NCI-H1417 (cell line): ENCODE measurements at regions not wholly inside any gene's neighbourhood (a gene's known extent, or its start where the extent isn't known, plus 50 kb on each side); places are given as distances from the start of the nearest gene placed in this dataset.
"Not testable (repeated sequence)": the region's sequence is repeated elsewhere in the genome, so short reads cannot be mapped to it uniquely, and the experiment has no call there.

ENCODE experiments used
- DNase-seq, 3 experiments: peaks; one replicate each; lab custom pipeline; 2025; lab: John Stamatoyannopoulos, UW

DNA sequence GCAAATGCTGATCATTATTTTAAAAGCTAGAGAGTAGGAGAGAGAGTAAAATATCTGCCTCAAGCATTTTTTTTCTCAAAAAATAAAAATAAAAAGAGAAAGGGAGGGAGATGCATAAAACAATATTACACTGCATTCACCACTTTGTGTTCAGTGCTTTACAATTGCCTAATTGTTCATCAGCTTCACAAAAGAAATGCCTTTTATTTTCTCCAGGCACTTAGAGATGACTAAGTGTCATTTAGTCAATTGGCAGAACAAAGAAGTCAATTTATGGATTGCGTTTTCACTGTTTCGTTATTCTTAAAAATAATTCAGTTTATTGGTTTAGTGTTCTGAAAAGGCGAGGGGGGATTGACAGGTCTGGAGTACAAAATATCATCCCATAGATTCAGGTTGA is 232.5 kb upstream of the CCNH start:
- DNase-seq, result peak in 2 of 3 experiments; percentile 3 to 66

DNA sequence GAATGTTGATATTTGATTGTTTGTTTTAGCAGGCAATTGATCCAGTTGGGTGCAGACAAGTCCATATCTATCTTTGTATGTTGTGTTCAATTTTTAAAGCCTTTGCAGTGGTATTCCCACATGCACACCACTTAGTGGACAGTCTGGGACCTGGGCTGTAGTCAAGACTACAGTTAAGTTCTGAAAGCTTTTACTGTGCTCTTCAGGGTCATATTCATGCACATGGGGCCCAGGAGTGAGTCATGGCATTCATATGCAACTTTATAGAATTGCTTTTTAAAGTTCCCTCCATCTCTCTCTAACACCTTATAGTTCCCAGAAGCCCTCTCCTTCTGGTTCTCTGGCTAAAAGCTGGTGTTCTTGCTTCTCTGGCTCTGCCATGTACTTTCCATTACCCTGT is 228.2 kb upstream of the CCNH start:
- DNase-seq, result no peak

DNA sequence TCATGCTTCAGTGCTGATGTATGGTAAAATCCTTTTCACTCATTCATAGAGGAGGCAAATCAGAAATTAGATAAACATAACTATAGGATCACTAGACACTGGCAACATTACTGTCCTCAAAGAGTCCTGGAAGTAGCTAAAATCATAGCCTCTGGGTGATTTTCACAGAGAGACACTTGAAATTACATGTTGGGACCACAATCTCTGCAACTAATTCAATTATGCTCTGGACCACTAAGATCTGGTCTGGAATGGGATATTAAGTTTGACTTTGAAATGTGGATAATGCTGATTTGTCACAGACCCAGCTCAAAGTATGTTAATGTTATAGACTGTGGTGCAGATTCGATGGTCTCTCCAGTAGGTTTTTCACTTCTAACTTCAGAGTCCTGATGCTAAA is 214.6 kb upstream of the CCNH start:
- no peak for DNase-seq

DNA sequence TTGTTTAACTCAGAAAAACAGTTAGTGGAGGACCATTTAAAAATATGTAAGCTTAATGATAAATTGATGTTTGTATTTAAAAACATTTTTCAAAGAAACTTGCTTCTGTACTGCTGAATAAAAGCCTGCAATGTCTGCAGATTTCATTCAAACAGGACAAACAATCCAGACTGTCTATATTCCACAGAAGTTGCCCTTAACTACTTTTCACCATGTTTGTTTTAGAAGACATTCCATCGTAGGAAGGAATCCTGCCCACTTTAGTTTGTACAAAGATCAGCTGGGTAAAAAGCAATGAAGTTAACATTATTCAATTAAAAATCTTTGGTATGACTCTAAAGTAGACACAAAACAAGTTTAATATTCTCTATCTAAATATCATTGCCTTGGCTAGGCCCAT is 195.7 kb upstream of the CCNH start:
- DNase-seq, result no peak

DNA sequence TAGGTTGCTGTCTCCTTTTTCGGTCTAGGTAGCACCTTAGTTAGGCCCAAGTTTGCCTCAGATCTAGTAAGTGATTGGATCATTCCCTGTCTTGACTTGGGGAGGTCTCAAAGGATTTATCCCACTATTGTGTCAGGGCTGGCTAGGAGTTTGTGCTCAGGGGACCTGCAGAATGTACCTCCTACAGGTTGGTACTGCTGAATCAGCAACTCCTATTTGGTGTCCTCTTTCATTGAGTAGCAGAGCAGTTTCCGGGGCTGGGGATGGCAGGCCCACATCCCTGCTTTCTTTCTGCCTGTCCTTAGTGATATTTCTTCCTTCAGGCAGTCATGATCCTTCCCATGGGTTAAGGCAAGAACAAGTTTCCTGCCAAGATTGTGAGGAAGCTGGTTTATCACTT is 192.9 kb upstream of the CCNH start:
- no peak for DNase-seq

DNA sequence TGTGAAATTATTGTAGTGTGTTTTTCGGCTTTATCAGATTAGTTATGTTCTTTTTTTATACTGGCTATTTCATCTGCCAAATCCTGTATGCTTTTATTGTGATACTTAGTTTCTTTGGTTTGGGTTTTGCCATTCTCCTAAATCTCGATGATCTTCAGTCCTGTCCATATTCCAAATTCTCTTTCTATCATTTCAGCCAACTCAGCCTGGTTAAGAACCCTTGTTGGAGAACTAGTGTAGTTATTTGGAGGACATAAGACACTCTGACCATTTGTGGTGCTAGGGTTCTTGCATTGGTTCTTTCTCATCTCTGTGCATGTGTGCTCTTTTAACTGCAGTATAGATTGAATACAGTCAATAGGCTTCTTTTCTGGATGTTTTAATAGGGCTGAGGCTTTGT is 187.0 kb upstream of the CCNH start:
- DNase-seq, result no peak

DNA sequence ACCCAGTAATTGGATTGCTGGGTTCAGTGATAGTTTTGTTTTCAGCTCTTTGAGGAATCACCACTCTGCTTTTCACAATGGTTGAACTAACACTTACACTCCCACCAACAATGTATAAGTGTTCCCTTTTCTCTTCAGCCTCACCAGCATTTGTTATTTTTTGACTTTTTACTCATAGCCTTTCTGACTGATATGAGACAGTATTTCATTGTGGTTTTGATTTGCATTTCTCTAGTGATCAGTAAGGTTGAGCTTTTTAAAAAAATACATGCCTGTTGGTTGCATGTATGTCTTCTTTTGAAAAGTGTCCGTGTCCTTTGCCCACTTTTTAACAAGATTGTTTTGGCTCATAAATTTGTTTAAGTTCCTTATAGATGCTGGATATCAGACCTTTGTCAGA is 185.7 kb upstream of the CCNH start:
- DNase-seq, result no peak

DNA sequence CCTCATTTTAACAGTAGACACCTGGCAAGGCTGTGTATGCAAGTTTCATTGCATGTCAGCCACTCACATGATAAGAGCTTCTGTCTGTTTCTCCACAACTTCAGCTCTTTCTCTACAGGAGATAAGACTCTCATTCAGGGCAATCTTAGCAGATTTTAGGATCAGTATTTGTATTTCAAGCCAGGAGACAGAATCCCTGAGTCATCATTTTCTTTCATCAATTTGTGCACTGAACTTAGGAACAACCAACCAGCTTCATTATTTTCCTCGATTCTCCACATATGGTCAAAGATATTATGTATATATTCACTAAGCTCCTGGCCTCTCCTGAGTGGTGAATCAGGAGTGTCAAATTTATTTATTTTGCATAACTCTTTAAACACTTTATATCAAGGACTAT is 181.8 kb upstream of the CCNH start:
- DNase-seq, result no peak

DNA sequence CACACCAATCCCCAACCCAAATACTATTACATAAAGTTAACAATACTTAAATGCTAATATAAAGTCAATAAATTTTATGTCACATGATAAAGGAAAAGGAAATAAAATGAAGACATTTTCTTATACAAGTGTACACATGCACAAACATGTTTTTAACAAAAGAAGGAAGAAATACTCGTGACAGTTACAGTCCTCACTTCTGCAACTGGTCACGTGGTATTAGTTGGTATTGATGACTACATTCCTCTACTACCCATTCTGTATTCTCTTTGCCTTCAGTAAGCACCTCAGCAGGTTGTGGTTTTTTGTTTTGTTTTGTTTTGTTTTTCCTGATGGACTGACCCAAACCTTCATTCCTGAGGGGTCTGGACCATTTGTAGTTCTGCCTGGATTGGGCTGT is 176.9 kb upstream of the CCNH start:
- no peak for DNase-seq

DNA sequence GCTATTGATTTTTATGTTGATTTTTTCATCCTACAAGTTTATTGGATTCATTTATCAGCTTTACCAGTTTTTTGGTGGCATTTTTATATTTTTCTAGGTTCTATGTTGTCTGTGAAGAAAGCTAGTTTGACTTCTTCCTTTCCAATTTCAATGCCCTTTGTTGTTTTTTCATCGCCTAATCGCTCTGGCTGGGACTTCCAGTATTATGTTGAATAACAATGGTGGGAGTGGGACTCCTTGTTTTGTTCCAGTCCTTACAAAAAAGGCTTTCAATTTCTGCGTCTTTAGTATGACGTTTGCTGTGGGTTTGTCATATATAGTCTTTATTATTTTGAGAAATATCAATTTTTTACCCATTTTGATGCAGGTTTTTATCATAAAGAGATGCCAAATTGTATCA is 175.6 kb upstream of the CCNH start:
- no peak for DNase-seq

DNA sequence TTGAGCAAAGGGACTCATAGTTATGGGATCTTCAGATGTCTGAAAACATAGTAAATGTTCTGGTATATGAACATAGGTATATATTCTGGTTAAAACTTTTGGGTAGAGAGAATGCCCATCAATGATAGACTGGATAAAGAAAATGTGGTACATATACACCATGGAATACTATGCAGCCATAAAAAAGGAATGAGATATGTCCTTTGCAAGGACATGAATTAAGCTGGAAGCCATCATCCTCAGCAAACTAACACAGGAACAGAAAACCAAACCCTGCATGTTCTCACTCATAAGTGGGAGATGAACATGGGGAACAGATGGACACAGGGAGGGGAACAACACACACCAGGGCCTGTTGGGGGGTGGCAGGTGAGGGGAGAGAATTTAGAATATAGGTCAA is 171.0 kb upstream of the CCNH start:
- DNase-seq, result not testable (repeated sequence)

DNA sequence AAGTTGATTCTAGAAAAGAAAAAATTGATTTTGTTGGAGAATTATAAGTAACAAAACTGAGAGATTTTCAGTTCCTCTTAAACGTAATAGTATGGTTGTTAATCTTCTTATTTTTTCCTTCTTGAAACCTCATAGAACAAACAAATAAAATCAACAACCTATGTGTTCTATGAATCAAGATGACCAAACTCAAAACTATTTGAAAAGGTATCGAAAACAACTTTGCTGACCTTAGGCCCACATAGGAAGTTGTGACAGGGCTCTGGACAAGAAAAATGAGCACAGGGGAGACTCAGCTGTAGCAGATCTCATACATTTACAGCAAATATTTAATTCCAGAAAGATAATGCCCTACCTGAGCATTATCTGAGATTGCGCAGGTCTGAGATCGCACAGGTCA is 169.4 kb upstream of the CCNH start:
- DNase-seq, result no peak

DNA sequence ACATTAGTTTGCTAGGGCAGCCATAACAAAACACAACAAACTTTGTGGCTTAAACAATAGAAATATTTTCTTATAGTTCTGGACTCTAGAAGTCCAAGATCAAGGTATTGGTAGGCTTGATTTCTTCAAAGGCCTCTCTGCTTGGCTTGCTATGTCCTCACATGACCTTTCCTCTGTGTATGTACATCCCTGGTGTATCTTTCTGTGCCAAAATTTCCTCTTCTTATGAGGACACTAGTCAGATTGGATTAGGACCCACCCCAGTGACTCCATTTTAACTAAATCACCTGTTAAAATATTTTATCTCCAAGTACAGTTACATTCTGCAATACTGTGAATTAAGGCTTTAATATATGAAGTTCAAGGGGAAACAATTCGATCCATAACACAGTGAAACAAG is 168.9 kb upstream of the CCNH start:
- no peak for DNase-seq

DNA sequence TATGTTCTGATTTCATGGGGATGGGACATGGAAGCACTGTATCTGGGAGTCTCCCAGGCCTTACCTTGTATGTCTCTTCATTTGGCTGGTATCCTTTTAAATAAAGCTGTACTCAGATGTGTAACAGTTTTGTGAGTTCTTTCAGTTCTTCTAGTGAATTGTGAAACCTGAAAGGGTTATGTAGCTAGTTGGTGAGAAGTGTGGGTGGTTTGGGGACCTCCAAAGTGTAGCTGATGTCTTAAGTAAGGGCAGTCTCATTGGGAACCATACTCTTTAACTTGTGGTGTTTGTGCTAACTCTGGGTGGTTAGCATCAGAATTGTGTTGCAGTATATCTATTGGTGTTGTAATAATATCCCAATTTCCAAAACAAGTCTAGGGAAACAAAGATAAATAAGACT is 166.9 kb upstream of the CCNH start:
- no peak for DNase-seq

DNA sequence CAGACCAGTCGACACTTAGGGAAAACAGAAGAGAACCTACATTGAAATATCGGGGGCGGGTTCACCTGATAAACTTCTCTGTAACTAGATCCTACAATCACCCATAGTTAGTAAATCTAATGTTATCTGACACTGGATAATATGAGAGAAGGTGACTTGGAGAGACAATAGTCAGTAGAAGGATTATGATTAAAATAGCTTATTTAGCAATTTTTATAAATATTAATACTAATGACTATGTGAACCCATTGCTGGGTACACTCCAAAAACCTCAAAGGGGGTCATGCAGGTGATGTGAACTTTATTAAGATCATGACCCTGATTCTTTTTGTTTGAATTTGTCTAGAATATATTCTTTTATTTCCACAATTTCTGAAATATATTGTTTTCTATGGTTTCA is 164.1 kb upstream of the CCNH start:
- DNase-seq, result no peak

DNA sequence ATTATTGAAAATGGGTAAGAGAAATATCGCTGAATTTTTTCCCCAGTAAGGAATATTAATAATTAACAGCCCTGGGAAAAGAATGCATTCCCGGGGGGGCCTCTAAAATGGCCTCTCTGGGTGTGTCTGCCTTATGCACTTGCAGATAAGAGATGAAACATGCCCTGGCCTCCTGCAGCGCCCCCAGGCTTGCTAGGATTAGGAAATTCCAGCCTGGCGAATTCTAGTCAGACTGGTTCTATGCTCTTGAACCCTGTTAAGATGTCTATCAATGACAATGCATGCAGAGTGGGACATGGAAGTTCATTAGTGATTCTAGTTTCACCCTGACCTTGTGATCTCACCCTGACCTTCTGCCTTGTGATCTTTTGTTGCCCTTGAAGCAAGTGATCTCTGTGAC is 163.6 kb upstream of the CCNH start:
- DNase-seq, result not testable (repeated sequence)

DNA sequence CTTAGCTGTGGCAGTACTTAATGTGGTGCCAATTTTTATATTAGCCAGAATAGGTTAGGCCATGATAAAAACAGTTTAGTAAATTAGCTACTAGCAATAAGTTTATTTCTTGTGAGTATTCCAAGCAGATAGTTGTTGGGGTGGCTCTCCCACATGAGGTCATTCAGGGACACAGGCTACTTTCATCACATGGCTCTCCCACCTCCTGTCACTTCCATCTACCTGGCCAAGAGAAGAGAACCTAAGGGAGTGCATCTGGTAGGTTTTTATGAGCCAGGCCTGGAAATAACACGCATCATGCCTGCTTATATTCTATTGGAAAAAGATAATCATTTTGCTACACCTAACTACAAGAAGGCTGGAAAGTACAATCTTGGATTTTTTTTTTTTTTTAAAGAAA is 161.4 kb upstream of the CCNH start:
- no peak for DNase-seq

DNA sequence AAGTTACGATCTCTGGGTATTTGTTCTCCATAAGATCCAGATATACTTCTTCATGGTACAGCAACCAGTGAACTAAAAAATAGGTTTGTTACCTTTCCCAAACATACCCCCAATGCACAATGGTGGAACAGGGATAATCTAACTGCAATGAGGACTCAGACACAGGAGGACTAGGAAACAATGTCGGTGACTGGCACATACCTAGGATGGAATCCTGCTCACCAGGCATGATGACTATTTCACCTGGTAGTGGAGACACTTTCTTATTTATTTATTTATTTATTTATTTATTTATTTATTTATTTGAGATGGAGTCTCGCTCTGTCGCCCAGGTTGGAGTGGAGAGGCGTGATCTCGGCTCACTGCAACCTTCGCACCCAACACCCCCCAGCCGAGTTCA is 159.9 kb upstream of the CCNH start:
- no peak for DNase-seq

DNA sequence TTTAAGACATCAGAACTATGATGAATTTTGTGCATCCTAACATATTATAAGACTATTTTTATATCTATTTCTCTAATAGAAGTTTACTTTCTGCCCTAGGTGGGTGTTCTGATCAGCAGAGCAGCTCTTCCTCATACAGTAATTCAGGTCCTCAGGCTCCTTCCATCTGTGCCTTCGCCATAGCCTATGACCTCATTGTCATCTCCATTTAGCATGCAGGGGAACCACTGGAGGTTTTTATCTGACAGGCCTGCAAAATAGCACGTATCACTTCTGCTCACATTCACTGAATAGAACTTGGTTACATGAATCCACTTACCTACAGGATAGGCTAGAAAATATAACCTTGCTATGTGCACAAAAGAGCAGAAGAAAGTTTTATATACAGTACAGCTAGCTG is 159.4 kb upstream of the CCNH start:
- no peak for DNase-seq

DNA sequence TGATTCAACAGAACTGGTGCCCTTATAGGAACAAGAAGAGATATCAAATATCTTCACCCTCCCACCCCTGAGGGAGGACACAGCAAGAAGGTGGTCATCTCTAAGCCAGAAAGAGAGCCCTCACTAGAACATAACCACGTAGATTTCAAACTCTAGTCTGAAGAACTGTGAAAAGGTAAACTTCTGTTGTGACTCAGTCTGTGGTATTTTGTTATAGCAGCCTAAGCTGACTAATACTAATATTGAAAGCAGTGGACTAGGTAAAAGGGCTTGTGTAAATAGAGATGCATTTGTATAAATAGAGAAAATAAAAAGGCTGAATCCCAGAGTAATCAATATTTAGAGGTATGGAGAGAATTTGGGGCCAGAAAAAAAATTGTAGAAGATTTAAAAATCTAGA is 157.6 kb upstream of the CCNH start:
- DNase-seq, result no peak

DNA sequence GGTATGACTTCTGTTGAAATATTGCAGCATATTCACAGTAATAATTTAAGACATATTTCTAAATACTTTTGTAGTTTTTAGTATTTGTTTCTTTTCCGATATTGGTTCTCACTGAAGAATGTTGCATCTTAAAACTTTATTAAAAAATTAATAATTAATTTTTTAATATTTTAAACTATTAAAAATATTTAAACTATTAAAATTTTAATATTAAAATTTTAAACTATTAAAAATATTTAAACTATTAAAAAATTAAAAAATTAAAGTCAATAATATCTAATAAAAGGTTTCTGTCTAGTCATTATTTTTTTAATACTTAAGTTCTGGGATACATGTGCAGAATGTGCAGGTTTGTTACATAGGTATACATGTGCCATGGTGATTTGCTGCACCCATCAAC is 149.3 kb upstream of the CCNH start:
- DNase-seq, result no peak

DNA sequence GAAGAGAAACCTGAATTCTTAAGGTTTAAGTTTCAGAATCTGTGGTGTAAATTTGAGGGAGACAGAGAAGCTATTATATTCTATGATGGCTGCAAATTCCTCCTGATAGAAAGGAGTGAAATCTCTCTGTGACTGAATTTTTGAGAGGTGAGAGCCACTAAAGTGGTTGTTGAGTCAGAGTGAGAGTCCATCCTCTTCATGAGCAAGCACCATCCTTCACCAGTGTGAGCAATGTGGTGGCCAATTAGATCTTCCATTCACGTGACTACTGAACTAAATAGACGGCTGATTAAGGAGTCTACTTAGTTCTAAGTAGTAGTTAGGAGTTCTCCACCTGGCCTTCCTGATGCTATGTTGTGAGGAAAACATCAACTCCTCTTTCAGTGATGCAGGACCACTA is 147.8 kb upstream of the CCNH start:
- DNase-seq, result no peak

DNA sequence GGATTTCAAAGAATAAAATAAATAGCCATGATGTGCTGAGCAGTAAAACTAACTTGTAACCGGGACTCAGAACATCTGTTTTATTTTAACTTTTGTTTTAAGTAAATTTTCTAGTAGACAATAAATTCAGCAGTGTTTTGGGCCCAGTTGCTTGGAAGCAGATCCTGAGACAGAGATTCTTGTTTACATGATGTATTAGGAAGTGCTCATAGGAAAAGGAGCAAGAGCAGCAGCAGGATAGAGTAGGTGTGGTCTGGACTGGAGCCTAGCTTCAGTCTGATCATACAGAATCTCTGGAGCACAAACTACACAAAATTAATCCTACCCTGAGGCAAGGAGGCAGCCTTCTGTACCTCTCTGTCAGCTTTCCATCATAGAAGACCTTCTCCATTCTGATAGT is 139.2 kb upstream of the CCNH start:
- DNase-seq, result no peak

DNA sequence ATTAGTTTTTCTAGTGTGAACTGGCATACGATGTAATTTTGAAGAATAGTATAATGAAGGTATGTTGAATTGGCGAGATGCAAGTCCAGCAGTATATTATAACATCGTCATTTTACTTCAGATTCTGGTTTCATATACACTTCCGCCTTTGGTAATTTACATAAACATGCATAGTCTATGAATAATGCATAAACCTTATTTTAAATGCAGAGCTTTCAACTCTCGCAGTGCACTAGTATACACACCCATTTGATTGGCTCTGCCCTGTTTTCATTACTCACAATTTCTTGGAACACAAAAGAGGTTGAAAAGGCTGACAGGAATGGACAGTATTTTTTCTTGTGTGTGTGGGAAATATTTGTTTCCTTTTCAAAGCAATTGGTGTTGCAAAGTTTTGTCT is 128.9 kb upstream of the CCNH start:
- DNase-seq, result no peak

DNA sequence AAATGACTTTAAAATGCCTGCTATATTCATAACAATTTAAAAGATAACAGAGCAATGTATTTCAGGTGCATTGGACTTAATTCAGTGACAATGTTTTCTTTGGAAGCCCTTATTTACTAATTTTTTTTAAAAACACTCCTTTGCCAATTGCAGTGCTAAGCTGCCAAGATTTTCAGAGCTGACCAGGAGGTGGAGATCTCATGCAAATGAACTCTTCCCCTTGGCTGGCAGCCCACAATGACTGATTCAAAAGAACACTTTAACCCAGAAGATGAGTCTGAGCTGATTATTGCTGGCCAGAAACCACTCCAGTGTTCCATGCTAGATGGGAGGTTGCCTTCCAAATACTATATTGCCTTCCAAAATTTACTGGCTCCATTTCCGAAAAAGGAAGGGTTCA is 128.3 kb upstream of the CCNH start:
- peak; percentile 2 to 55 (median 21) for DNase-seq
